K562 (cell line): ENCODE measurements at regions not wholly inside any gene's neighbourhood (a gene's known extent, or its start where the extent isn't known, plus 50 kb on each side); places are given as distances from the start of the nearest gene placed in this dataset.
"Not testable (repeated sequence)": the region's sequence is repeated elsewhere in the genome, so short reads cannot be mapped to it uniquely, and the experiment has no call there.

ENCODE experiments used
- ATAC-seq: fragments of 200-7000 bp; cut with Tn5 transposase; 3 replicates; pipeline ENCODE4 v1.9.1; 2020; ENCODE audit warnings: moderate library complexity
- BruUV-seq: library from RNA; stranded (reverse); fragments of 400-500 nt; replicated peaks from 2 replicates; lab custom pipeline; 2021; lab: Mats Ljungman, UMichigan
- CTCF ChIA-PET: fragments of 300-600 bp; formaldehyde crosslinking; extraction: SDS; loops from one replicate; lab custom pipeline; 2021; ENCODE audit warnings: low intra/inter-chr PET ratio; lab: Yijun Ruan, JAX
- POLR2A ChIA-PET: fragments of 300-600, 350-650 bp; sonication (Branson Sonifier 250); formaldehyde crosslinking; extraction: SDS; loops from one replicate; lab custom pipeline; 2021; ENCODE audit warnings: antibody characterized with exemption, inconsistent platforms; lab: Yijun Ruan, JAX
- DNase-seq, 4 experiments: peaks; one replicate each; pipeline versions ENCODE4 v3.0.0 to v3.0.0-alpha.2; 2011 to 2018; ENCODE audit warnings: low spot score in 3 of 4, mixed read lengths in 3 of 4; ENCODE audit errors: extremely low read depth in 1 of 4
- FAIRE-seq: peaks from 2 replicates; lab custom pipeline; 2011; peaks lifted over from hg19 to GRCh38; lab: Jason Lieb, UNC
- H2AFZ ChIP-seq: 2 replicates; pipeline ENCODE4 v1.6.0; 2011; ENCODE audit warnings: low read depth, low read length, control low read depth, inconsistent platforms
- H3K27ac ChIP-seq: fragments of 200-600 bp; 3 replicates; pipeline ENCODE4 v1.8.0; 2011; ENCODE audit warnings: low read depth, mild to moderate bottlenecking, control low read depth, inconsistent platforms, low read length, moderate library complexity, mixed read lengths; ENCODE audit errors: extremely low read depth
- H3K27me3 ChIP-seq, 2 experiments: fragments of 300-600 bp in 1 of 2; 2 replicates in 1 of 2; 3 replicates in 1 of 2; pipeline versions ENCODE4 v1.6.0 to v1.8.0; 2011; ENCODE audit warnings: inconsistent platforms in 2 of 2, low read length in 2 of 2, mild to moderate bottlenecking in 1 of 2, mixed read lengths in 1 of 2, moderate library complexity in 1 of 2; ENCODE audit not compliant: control insufficient read depth in 2 of 2, insufficient read depth in 2 of 2
- H3K36me3 ChIP-seq: fragments of 300-600 bp; 3 replicates; pipeline ENCODE4 v1.8.0; 2011; ENCODE audit warnings: mild to moderate bottlenecking, low read length, inconsistent platforms; ENCODE audit not compliant: control insufficient read depth, insufficient read depth
- H3K4me1 ChIP-seq, 2 experiments: fragments of 200-600 bp in 1 of 2; replicated peaks in 1 of 2; 2 replicates in 1 of 2; 3 replicates in 1 of 2; pipeline versions ENCODE4 v1.5.1 to v1.8.0; 2011; ENCODE audit warnings: inconsistent platforms in 2 of 2, low read length in 2 of 2, mild to moderate bottlenecking in 1 of 2, mixed read lengths in 1 of 2, moderate library complexity in 1 of 2; ENCODE audit not compliant: control insufficient read depth in 2 of 2, insufficient read depth in 2 of 2
- H3K4me2 ChIP-seq: 2 replicates; pipeline ENCODE4 v1.6.1; 2011; ENCODE audit warnings: low read length, control low read depth, inconsistent platforms, mixed read lengths; ENCODE audit not compliant: insufficient read depth
- H3K4me3 ChIP-seq: fragments of 200-600 bp; sonication (generic), shearing (Covaris generic); 2 replicates; pipeline ENCODE4 v1.5.1; 2016; ENCODE audit warnings: control low read depth, inconsistent platforms
- H3K79me2 ChIP-seq: fragments of 200-600 bp; 3 replicates; pipeline ENCODE4 v1.8.0; 2011; ENCODE audit warnings: low read length, inconsistent platforms; ENCODE audit not compliant: control insufficient read depth, insufficient read depth
- H3K9ac ChIP-seq, 2 experiments: 2 replicates each; pipeline versions ENCODE4 v1.6.0 to v1.6.1; 2011; ENCODE audit warnings: low read depth in 2 of 2, low read length in 2 of 2, control low read depth in 1 of 2, inconsistent platforms in 1 of 2, mild to moderate bottlenecking in 1 of 2, mixed read lengths in 1 of 2; ENCODE audit not compliant: insufficient read depth in 1 of 2
- H3K9me1 ChIP-seq: one replicate; pipeline ENCODE4 v1.6.0; 2011; ENCODE audit warnings: inconsistent platforms, mild to moderate bottlenecking, low read length, moderate library complexity; ENCODE audit not compliant: control insufficient read depth, insufficient read depth
- H3K9me3 ChIP-seq: replicated peaks from 2 replicates; pipeline ENCODE4 v1.5.1; 2011; ENCODE audit warnings: low read depth, low read length, inconsistent platforms; ENCODE audit not compliant: control insufficient read depth, insufficient read depth
- H4K20me1 ChIP-seq: replicated peaks from 2 replicates; pipeline ENCODE4 v1.6.1; 2011; ENCODE audit warnings: low read length, inconsistent platforms, mixed read lengths; ENCODE audit not compliant: control insufficient read depth, insufficient read depth
- CBX3 ChIP-seq, 2 experiments: IDR thresholded peaks; 1 replicate in 1 of 2; 2 replicates in 1 of 2; pipeline ENCODE4 v1.6.1; 2012; ENCODE audit warnings: inconsistent platforms in 2 of 2, low read length in 2 of 2, borderline replicate concordance in 1 of 2, control low read depth in 1 of 2
- EHMT2 ChIP-seq: fragments of 450-650 bp; IDR thresholded peaks from 2 replicates; pipeline ENCODE4 v1.6.1; 2018; ENCODE audit warnings: antibody characterized with exemption
- EZH2 ChIP-seq: IDR thresholded peaks from 2 replicates; pipeline ENCODE4 v1.6.1; 2012; ENCODE audit warnings: low read depth, mild to moderate bottlenecking, inconsistent platforms, low read length, borderline replicate concordance
- MTF1 ChIP-seq: fragments of 250-450 bp; sonication (Bioruptor Pico); IDR thresholded peaks from 2 replicates; pipeline ENCODE4 v1.9.0; 2021; ENCODE audit warnings: moderate library complexity, mild to moderate bottlenecking, inconsistent platforms, borderline replicate concordance
- NUFIP1 ChIP-seq: fragments of 450-650 bp; IDR thresholded peaks from 2 replicates; pipeline ENCODE4 v1.6.1; 2018; ENCODE audit not compliant: partially characterized antibody
- ZNF449 ChIP-seq: fragments of 250-450 bp; sonication (Bioruptor Pico); IDR thresholded peaks from 2 replicates; pipeline ENCODE4 v1.8.0; 2022; ENCODE audit warnings: moderate library complexity, mild to moderate bottlenecking, inconsistent platforms
- WGBS: fragments of 100-300 bp; shearing (Covaris generic); methylation state at CpG from one replicate; pipeline ENCODE4 v1.1.6; 2016; ENCODE audit warnings: low coverage, mixed read lengths; ENCODE audit not compliant: insufficient coverage; ENCODE audit errors: missing lambda C conversion rate; 5-methylcytosine and 5-hydroxymethylcytosine counted together
- in situ Hi-C: fragments of 300-500 bp; cut with MboI; formaldehyde crosslinking; loops from 4 replicates; pipeline ENCODE4 v1.15.0; 2018; ENCODE audit warnings: inconsistent platforms, mixed read lengths
- intact Hi-C: fragments of 100-400 bp; cut with micrococcal nuclease; formaldehyde crosslinking; loops from 2 replicates; pipeline ENCODE4 v1.14.2; 2022

- no peak for TF ChIP-seq ZNF449 (CRISPR knock-in tag)
- TF ChIP-seq, all 486 proteins: peak for 5
Measured at GRCh38 chr22:34414467-34415440, 494.5 kb upstream of the LARGE1 start (continued).

GRCh38 chr22:34416022-34416860 is 496.0 kb upstream of the LARGE1 start:
- no peak for ATAC-seq
- H3K4me2 ChIP-seq: no peak overlapping the region
- no TSS peak for BruUV-seq
- H3K36me3 ChIP-seq: no peaks in the 10 kb centered on the region
- H3K4me3 ChIP-seq: no peak overlapping the region
- no peak overlapping the region for H3K9ac ChIP-seq
- intact Hi-C loops (no loop called here), in situ Hi-C loops (loop anchor here (25.0 kb wide), 1 partner anchor 746 kb away; no protein-coding TSS in a partner anchor)
- WGBS: 0% methylated on average over 7 of the region's 7 CpGs
- no peaks in the 10 kb centered on the region for H3K79me2 ChIP-seq
- no peaks in the 10 kb centered on the region for H3K4me1 ChIP-seq
- H2AFZ ChIP-seq: no peak overlapping the region
- no peak for DNase-seq
- H4K20me1 ChIP-seq: no peaks in the 10 kb centered on the region
- no peaks in the 10 kb centered on the region for H3K9me3 ChIP-seq
- no peaks in the 10 kb centered on the region for H3K27me3 ChIP-seq
- FAIRE-seq: no peak
- no peaks in the 10 kb centered on the region for H3K9me1 ChIP-seq
- no peak for TF ChIP-seq NUFIP1
- TF ChIP-seq MTF1 (CRISPR knock-in tag): no peak
- no peak for TF ChIP-seq CBX3 (IDR thresholded peaks at IDR 0.05; ENCODE audit: borderline replicate concordance in 1 of 2, low read length in 2 of 2)
- no peak for TF ChIP-seq EHMT2
- TF ChIP-seq EZH2: no peak
- H3K27ac ChIP-seq: no peak overlapping the region
- POLR2A ChIA-PET: no interaction called here
- CTCF ChIA-PET: no interaction called here

DNA sequence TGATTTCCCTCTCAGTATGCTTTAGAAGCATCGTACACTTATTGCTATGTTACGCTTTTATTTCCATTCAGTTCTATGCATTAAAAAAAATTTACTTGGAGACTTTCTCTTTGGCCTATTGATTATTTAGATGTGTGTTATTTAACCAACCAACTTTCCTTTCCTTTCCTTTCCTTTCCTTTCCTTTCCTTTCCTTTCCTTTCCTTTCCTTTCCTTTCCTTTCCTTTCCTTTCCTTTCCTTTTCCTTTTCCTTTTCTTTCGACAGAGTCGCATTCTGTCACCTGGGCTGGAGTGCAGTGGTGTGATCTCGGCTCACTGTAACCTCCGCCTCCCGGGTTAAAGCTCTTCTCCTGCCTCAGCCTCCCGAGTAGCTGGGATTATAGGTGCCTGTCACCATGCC is 502.7 kb upstream of the LARGE1 start:
- H3K4me3 ChIP-seq, H3K27me3 ChIP-seq, H3K27ac ChIP-seq, H3K9ac ChIP-seq, H3K9me3 ChIP-seq, ATAC-seq, H3K4me2 ChIP-seq, DNase-seq, H3K9me1 ChIP-seq, H3K4me1 ChIP-seq, BruUV-seq, H3K79me2 ChIP-seq, H3K36me3 ChIP-seq, H4K20me1 ChIP-seq, FAIRE-seq, H2AFZ ChIP-seq, CTCF ChIA-PET, intact Hi-C loops: not testable (repeated sequence)
- in situ Hi-C loops: loop anchor here (25.0 kb wide), 1 partner anchor 739 kb away; no protein-coding TSS in a partner anchor
- POLR2A ChIA-PET: interaction anchor here (0.5 kb wide), 1 partner anchor 33 kb away, joined by 3 read pairs; no protein-coding TSS in a partner anchor
- 0% methylated on average over 3 of the region's 8 CpGs for WGBS
